HG03439 (cell line): ENCODE measurements at regions not wholly inside any gene's neighbourhood (a gene's known extent, or its start where the extent isn't known, plus 50 kb on each side); places are given as distances from the start of the nearest gene placed in this dataset.
"Not testable (repeated sequence)": the region's sequence is repeated elsewhere in the genome, so short reads cannot be mapped to it uniquely, and the experiment has no call there.

Experiments used
- ATAC-seq: cut with Tn5 transposase; IDR thresholded peaks from one replicate; pipeline ENCODE4 v1.9.1; 2021; ENCODE audit warnings: mild to moderate bottlenecking, moderate library complexity; ENCODE audit not compliant: unreplicated experiment

GRCh38 chr1:189217646-189218045, 1260.0 kb downstream of the BRINP3 start:
- ATAC-seq: no peak

GRCh38 chr1:189220750-189221149, 1256.9 kb downstream of the BRINP3 start:
- ATAC-seq: no peak

- ATAC-seq: not testable (repeated sequence)
Observed at GRCh38 chr1:189225794-189226145, 1251.9 kb downstream of the BRINP3 start.

- ATAC-seq: no peak
Observed at GRCh38 chr1:189226779-189227178, 1250.9 kb downstream of the BRINP3 start.

GRCh38 chr1:189237008-189237407, 1240.7 kb downstream of the BRINP3 start:
- ATAC-seq: no peak

GRCh38 chr1:189253601-189254350, 1223.9 kb downstream of the BRINP3 start:
- ATAC-seq: no peak

GRCh38 chr1:189261128-189261527, 1216.5 kb downstream of the BRINP3 start:
- not testable (repeated sequence) for ATAC-seq

- no peak for ATAC-seq
Observed at GRCh38 chr1:189269011-189269410, 1208.7 kb downstream of the BRINP3 start.

- no peak for ATAC-seq
Observed at GRCh38 chr1:189274267-189274666, 1203.4 kb downstream of the BRINP3 start.

GRCh38 chr1:189275796-189276195, 1201.9 kb downstream of the BRINP3 start:
- ATAC-seq: no peak

GRCh38 chr1:189289346-189289745, 1188.3 kb downstream of the BRINP3 start:
- no peak for ATAC-seq

- ATAC-seq: no peak
Observed at GRCh38 chr1:189301235-189301634, 1176.4 kb downstream of the BRINP3 start.

- no peak for ATAC-seq
Observed at GRCh38 chr1:189305279-189305678, 1172.4 kb downstream of the BRINP3 start.

- no peak for ATAC-seq
Observed at GRCh38 chr1:189311915-189312314, 1165.7 kb downstream of the BRINP3 start.

GRCh38 chr1:189312499-189312898, 1165.2 kb downstream of the BRINP3 start:
- ATAC-seq: no peak

GRCh38 chr1:189313488-189313887, 1164.2 kb downstream of the BRINP3 start:
- ATAC-seq: no peak

GRCh38 chr1:189315035-189315901, 1162.4 kb downstream of the BRINP3 start:
- no peak for ATAC-seq

GRCh38 chr1:189323091-189323490, 1154.6 kb downstream of the BRINP3 start:
- ATAC-seq: no peak

GRCh38 chr1:189331071-189331470, 1146.6 kb downstream of the BRINP3 start:
- ATAC-seq: not testable (repeated sequence)

GRCh38 chr1:189336115-189337100, 1141.3 kb downstream of the BRINP3 start:
- ATAC-seq: no peak

- ATAC-seq: no peak
Observed at GRCh38 chr1:189349607-189350006, 1128.1 kb downstream of the BRINP3 start.
